HepG2 (cell line): ENCODE measurements at regions not wholly inside any gene's neighbourhood (a gene's known extent, or its start where the extent isn't known, plus 50 kb on each side); places are given as distances from the start of the nearest gene placed in this dataset.

Experiments
- CREB1 ChIP-seq, 2 experiments: fragments of 450-650 bp in 1 of 2; IDR thresholded peaks; 2 replicates each; pipeline ENCODE4 v1.6.1; 2016 to 2017; ENCODE audit warnings: control low read depth in 1 of 2, mild to moderate bottlenecking in 1 of 2, missing compliant biosample characterization in 1 of 2, missing genetic modification characterization in 1 of 2
- ERF ChIP-seq: IDR thresholded peaks from 2 replicates; pipeline ENCODE4 v1.6.1; 2018; ENCODE audit warnings: missing biosample characterization, missing genetic modification reagents
- ETV5 ChIP-seq: IDR thresholded peaks from 2 replicates; pipeline ENCODE4 v1.6.1; 2018; ENCODE audit warnings: missing biosample characterization, missing genetic modification reagents, inconsistent platforms, borderline replicate concordance
- FOXK2 ChIP-seq: fragments of 450-650 bp; IDR thresholded peaks from 2 replicates; pipeline ENCODE4 v1.6.1; 2016
- HNF4A ChIP-seq: sonication (generic); formaldehyde crosslinking; IDR thresholded peaks from 2 replicates; pipeline ENCODE4 v1.4.0; 2020; ENCODE audit warnings: missing genetic modification reagents
- TGIF2 ChIP-seq: IDR thresholded peaks from 2 replicates; pipeline ENCODE4 v1.6.1; 2016; ENCODE audit warnings: control low read depth, missing compliant biosample characterization
- TOE1 ChIP-seq: sonication (generic); formaldehyde crosslinking; IDR thresholded peaks from 2 replicates; pipeline ENCODE4 v1.4.0; 2020; ENCODE audit warnings: mild to moderate bottlenecking, missing genetic modification reagents
- ZNF136 ChIP-seq: sonication (generic); formaldehyde crosslinking; IDR thresholded peaks from 2 replicates; pipeline ENCODE4 v1.8.1; 2022; ENCODE audit warnings: low read depth, mild to moderate bottlenecking, moderate library complexity, missing genetic modification reagents
- ZNF234 ChIP-seq: sonication (generic); formaldehyde crosslinking; conservative IDR thresholded peaks from 2 replicates; pipeline ENCODE4 v1.5.1; 2020; ENCODE audit warnings: mild to moderate bottlenecking, missing genetic modification reagents
- ZNF382 ChIP-seq: sonication (generic); formaldehyde crosslinking; IDR thresholded peaks from 2 replicates; pipeline ENCODE4 v1.5.0; 2020; ENCODE audit warnings: missing genetic modification reagents, mild to moderate bottlenecking, borderline replicate concordance
- ZNF7 ChIP-seq: IDR thresholded peaks from 2 replicates; pipeline ENCODE4 v1.6.1; 2016; ENCODE audit warnings: missing biosample characterization, missing genetic modification reagents
- TF ChIP-seq, protein P1 (sequence below): IDR thresholded peaks from 2 replicates; pipeline ENCODE4 v1.6.1; 2016; ENCODE audit warnings: missing compliant biosample characterization, missing genetic modification reagents, borderline replicate concordance
- TF ChIP-seq, protein P2 (sequence below): sonication (generic); formaldehyde crosslinking; IDR thresholded peaks from 2 replicates; pipeline ENCODE4 v1.5.0; 2020; ENCODE audit warnings: mild to moderate bottlenecking, missing genetic modification reagents, moderate library complexity
- TF ChIP-seq, protein P3 (sequence below): IDR thresholded peaks from 2 replicates; pipeline ENCODE4 v1.6.1; 2012; ENCODE audit warnings: inconsistent platforms

DNA sequence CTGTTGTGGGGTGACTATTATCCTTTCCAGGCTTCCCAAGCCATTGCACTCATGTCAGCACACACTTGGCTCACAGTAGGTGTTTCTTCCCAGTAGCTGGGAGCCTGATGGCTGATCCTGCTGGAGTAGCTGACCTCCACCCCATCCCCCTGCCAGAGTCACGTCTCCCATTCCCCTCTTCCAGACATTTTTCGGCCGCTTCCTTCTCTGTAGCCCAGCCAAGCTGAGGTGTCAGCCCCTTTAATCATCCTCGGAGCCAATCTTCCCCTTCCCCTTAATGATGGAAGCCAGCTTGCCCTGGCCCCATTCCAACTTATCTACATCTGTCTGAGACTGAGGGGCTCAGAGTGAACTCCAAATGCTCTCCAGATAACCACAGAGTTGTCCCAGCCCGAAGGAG is 550.7 kb downstream of the MN1 start:
- TF ChIP-seq, protein P1, sequence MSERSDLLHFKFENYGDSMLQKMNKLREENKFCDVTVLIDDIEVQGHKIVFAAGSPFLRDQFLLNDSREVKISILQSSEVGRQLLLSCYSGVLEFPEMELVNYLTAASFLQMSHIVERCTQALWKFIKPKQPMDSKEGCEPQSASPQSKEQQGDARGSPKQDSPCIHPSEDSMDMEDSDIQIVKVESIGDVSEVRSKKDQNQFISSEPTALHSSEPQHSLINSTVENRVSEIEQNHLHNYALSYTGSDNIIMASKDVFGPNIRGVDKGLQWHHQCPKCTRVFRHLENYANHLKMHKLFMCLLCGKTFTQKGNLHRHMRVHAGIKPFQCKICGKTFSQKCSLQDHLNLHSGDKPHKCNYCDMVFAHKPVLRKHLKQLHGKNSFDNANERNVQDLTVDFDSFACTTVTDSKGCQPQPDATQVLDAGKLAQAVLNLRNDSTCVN = no peak
- TF ChIP-seq ZNF382 (CRISPR knock-in tag) (no peak), ZNF136 (CRISPR knock-in tag) (no peak), FOXK2 (no peak), TGIF2 (CRISPR knock-in tag) (no peak), CREB1 (IDR thresholded peaks at IDR 0.05) (no peak), CREB1 (CRISPR knock-in tag; IDR thresholded peaks at IDR 0.05) (no peak), ZNF7 (CRISPR knock-in tag) (no peak), HNF4A (CRISPR knock-in tag) (no peak), TOE1 (CRISPR knock-in tag) (no peak), ZNF234 (no peak), ERF (no peak), ETV5 (CRISPR knock-in tag) (no peak)
- TF ChIP-seq, protein P2, sequence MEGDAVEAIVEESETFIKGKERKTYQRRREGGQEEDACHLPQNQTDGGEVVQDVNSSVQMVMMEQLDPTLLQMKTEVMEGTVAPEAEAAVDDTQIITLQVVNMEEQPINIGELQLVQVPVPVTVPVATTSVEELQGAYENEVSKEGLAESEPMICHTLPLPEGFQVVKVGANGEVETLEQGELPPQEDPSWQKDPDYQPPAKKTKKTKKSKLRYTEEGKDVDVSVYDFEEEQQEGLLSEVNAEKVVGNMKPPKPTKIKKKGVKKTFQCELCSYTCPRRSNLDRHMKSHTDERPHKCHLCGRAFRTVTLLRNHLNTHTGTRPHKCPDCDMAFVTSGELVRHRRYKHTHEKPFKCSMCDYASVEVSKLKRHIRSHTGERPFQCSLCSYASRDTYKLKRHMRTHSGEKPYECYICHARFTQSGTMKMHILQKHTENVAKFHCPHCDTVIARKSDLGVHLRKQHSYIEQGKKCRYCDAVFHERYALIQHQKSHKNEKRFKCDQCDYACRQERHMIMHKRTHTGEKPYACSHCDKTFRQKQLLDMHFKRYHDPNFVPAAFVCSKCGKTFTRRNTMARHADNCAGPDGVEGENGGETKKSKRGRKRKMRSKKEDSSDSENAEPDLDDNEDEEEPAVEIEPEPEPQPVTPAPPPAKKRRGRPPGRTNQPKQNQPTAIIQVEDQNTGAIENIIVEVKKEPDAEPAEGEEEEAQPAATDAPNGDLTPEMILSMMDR (CRISPR knock-in tag) = no peak
- TF ChIP-seq, protein P3, sequence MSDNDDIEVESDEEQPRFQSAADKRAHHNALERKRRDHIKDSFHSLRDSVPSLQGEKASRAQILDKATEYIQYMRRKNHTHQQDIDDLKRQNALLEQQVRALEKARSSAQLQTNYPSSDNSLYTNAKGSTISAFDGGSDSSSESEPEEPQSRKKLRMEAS = no peak
